Panc1 (cell line): ENCODE measurements at regions not wholly inside any gene's neighbourhood (a gene's known extent, or its start where the extent isn't known, plus 50 kb on each side); places are given as distances from the start of the nearest gene placed in this dataset.

Experiments used
- ATAC-seq: fragments of 200-7000 bp; cut with Tn5 transposase; 2 replicates; pipeline ENCODE4 v1.9.1; 2020; ENCODE audit warnings: mild to moderate bottlenecking, moderate library complexity
- BruUV-seq: library from RNA; stranded (reverse); fragments of 400-500 nt; replicated peaks from 2 replicates; lab custom pipeline; 2021; lab: Mats Ljungman, UMichigan
- CTCF ChIA-PET: fragments of 300-600 bp; sonication (Branson Sonifier 250); formaldehyde crosslinking; loops from one replicate; lab custom pipeline; 2022; ENCODE audit warnings: antibody characterized with exemption; lab: Charles Lee
- POLR2A ChIA-PET: fragments of 300-600 bp; sonication (Branson Sonifier 250); formaldehyde crosslinking; loops from one replicate; lab custom pipeline; 2022; ENCODE audit warnings: antibody characterized with exemption; lab: Charles Lee
- DNase-seq: peaks from one replicate; pipeline ENCODE4 v3.0.0-alpha.2; 2010; ENCODE audit warnings: low read depth, low spot score
- H3K27ac ChIP-seq: 2 replicates; pipeline ENCODE4 v1.5.1; 2011; ENCODE audit warnings: mild to moderate bottlenecking, low read length, inconsistent platforms
- H3K27me3 ChIP-seq: fragments of 200-500 bp; sonication (Bioruptor generic); 2 replicates; pipeline ENCODE4 v1.6.0; 2014; ENCODE audit warnings: low read length, inconsistent platforms; ENCODE audit not compliant: control insufficient read depth, insufficient read depth
- H3K36me3 ChIP-seq: fragments of 200-500 bp; sonication (Bioruptor generic); 2 replicates; pipeline ENCODE4 v1.5.1; 2014; ENCODE audit warnings: inconsistent platforms, mild to moderate bottlenecking, low read length, moderate library complexity; ENCODE audit not compliant: control insufficient read depth, insufficient read depth
- H3K4me1 ChIP-seq: 2 replicates; pipeline ENCODE4 v1.5.1; 2011; ENCODE audit warnings: inconsistent platforms, mild to moderate bottlenecking, low read length, moderate library complexity; ENCODE audit not compliant: control insufficient read depth, insufficient read depth
- H3K4me3 ChIP-seq, 2 experiments: 2 replicates each; pipeline ENCODE4 v1.5.1; 2011 to 2012; ENCODE audit warnings: low read depth in 2 of 2, low read length in 2 of 2, mild to moderate bottlenecking in 2 of 2, inconsistent platforms in 1 of 2, moderate library complexity in 1 of 2
- H3K9me3 ChIP-seq: fragments of 200-500 bp; sonication (Bioruptor generic); 2 replicates; pipeline ENCODE4 v1.5.1; 2014; ENCODE audit warnings: low read depth, mild to moderate bottlenecking, inconsistent platforms, low read length, moderate library complexity; ENCODE audit not compliant: control insufficient read depth, insufficient read depth
- POLR2AphosphoS5 ChIP-seq: IDR thresholded peaks from 2 replicates; pipeline ENCODE4 v1.6.1; 2012; ENCODE audit warnings: mild to moderate bottlenecking, low read depth, low read length, moderate library complexity
- SIN3A ChIP-seq: IDR thresholded peaks from 2 replicates; pipeline ENCODE4 v1.6.1; 2012; ENCODE audit warnings: low read depth, mild to moderate bottlenecking, low read length, moderate library complexity, borderline replicate concordance; ENCODE audit not compliant: insufficient read depth
- TCF7L2 ChIP-seq: IDR thresholded peaks from 2 replicates; pipeline ENCODE4 v1.6.1; 2011; ENCODE audit warnings: mild to moderate bottlenecking, low read depth, low read length, inconsistent platforms
- in situ Hi-C: cut with HindIII; loops from 2 replicates; pipeline ENCODE4 v1.10.0; 2016; ENCODE audit warnings: low sequenced_read_pairs, low pct_unique_long_range_greater_than_20kb
- intact Hi-C: fragments of 100-400 bp; cut with micrococcal nuclease; formaldehyde crosslinking; loops from one replicate; pipeline ENCODE4 v1.10.0; 2022; ENCODE audit not compliant: unreplicated experiment
- TF ChIP-seq, protein P1 (sequence below), 2 experiments: IDR thresholded peaks; 2 replicates each; pipeline ENCODE4 v1.6.1; 2011 to 2012; ENCODE audit warnings: low read depth in 2 of 2, control low read depth in 1 of 2, low read length in 1 of 2, mild to moderate bottlenecking in 1 of 2, moderate library complexity in 1 of 2; ENCODE audit not compliant: insufficient read depth in 1 of 2
- TF ChIP-seq, protein P2 (sequence below): fragments of 450-650 bp; IDR thresholded peaks from 2 replicates; pipeline ENCODE4 v1.5.1; 2017; ENCODE audit warnings: mild to moderate bottlenecking

DNA sequence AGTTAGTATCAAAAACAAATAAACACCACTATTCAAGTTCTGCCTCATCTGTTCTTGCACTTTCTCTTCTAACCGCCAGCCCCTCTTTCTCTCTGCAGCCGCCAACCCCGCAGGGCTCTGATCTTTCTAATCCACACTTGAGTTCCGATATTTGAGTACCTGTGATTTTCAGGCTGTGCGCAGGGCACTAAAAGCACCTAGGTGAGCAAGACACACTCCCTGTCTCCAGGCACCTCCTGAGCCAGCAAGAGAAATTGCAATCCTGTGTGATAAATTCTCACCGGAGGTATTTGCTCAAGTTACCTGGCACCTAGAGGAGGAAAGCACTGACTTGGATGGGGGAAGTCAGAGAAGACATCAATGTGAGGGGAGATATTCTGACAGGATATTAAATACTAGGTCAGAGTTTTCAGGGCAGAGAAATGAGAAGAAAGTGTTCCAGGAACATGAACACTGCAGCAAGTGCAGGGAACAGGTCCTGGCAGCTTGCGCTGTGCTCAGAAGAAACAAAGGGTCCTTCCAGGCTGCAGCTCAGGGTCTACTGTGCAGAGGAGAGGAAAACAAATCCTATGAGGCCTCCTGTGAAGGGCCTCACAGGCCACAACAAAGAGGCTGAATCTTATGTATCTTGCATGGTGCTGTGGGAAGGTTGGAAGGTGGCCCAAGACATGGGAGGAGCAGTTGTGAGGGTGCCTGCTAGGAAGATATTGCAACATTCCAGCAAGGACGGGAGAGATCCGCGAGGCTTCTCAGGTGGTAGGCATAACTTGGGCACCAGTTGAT is 568.7 kb upstream of the MGMT start:
- Histone ChIP-seq H3K27me3 (peaks cover 6% of the 10 kb centered on the region; the same call in 1 of the 2 replicates), H3K4me1 (no peaks in the 10 kb centered on the region), H3K9me3 (no peaks in the 10 kb centered on the region), H3K4me3 (no peak overlapping the region), H3K36me3 (no peaks in the 10 kb centered on the region), H3K27ac (no peak overlapping the region)
- TF ChIP-seq, protein P1, sequence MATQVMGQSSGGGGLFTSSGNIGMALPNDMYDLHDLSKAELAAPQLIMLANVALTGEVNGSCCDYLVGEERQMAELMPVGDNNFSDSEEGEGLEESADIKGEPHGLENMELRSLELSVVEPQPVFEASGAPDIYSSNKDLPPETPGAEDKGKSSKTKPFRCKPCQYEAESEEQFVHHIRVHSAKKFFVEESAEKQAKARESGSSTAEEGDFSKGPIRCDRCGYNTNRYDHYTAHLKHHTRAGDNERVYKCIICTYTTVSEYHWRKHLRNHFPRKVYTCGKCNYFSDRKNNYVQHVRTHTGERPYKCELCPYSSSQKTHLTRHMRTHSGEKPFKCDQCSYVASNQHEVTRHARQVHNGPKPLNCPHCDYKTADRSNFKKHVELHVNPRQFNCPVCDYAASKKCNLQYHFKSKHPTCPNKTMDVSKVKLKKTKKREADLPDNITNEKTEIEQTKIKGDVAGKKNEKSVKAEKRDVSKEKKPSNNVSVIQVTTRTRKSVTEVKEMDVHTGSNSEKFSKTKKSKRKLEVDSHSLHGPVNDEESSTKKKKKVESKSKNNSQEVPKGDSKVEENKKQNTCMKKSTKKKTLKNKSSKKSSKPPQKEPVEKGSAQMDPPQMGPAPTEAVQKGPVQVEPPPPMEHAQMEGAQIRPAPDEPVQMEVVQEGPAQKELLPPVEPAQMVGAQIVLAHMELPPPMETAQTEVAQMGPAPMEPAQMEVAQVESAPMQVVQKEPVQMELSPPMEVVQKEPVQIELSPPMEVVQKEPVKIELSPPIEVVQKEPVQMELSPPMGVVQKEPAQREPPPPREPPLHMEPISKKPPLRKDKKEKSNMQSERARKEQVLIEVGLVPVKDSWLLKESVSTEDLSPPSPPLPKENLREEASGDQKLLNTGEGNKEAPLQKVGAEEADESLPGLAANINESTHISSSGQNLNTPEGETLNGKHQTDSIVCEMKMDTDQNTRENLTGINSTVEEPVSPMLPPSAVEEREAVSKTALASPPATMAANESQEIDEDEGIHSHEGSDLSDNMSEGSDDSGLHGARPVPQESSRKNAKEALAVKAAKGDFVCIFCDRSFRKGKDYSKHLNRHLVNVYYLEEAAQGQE (IDR thresholded peaks at IDR 0.05; ENCODE audit: insufficient read depth in 1 of 2, low read depth in 2 of 2, low read length in 1 of 2) = no peak
- TF ChIP-seq SIN3A (no peak), POLR2AphosphoS5 (no peak), TCF7L2 (no peak)
- TF ChIP-seq, protein P2, sequence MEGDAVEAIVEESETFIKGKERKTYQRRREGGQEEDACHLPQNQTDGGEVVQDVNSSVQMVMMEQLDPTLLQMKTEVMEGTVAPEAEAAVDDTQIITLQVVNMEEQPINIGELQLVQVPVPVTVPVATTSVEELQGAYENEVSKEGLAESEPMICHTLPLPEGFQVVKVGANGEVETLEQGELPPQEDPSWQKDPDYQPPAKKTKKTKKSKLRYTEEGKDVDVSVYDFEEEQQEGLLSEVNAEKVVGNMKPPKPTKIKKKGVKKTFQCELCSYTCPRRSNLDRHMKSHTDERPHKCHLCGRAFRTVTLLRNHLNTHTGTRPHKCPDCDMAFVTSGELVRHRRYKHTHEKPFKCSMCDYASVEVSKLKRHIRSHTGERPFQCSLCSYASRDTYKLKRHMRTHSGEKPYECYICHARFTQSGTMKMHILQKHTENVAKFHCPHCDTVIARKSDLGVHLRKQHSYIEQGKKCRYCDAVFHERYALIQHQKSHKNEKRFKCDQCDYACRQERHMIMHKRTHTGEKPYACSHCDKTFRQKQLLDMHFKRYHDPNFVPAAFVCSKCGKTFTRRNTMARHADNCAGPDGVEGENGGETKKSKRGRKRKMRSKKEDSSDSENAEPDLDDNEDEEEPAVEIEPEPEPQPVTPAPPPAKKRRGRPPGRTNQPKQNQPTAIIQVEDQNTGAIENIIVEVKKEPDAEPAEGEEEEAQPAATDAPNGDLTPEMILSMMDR = no peak
- POLR2A ChIA-PET = no interaction called here
- in situ Hi-C loops (no loop called here), intact Hi-C loops (no loop called here)
- no TSS peak for BruUV-seq
- DNase-seq = no peak
- CTCF ChIA-PET = no interaction called here
- no peak for ATAC-seq

DNA sequence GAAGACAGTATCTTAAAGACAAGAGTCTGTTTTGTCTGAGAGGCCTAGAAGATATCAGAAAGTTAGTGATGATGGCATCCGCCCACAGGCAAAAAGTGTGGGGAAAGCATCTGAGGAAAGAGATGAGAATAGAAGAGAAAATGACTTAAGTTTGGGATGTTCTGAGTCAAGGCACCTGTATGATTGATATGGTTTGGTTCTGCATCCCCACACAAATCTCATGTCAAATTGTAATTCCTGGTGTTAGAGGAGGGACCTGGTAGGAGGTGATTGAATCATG is 568.2 kb upstream of the MGMT start:
- in situ Hi-C loops = no loop called here
- H3K4me3 ChIP-seq = no peak overlapping the region
- TF ChIP-seq POLR2AphosphoS5 (no peak), SIN3A (no peak), TCF7L2 (no peak)
- TF ChIP-seq, protein P1 (IDR thresholded peaks at IDR 0.05; ENCODE audit: insufficient read depth in 1 of 2, low read depth in 2 of 2, low read length in 1 of 2) = no peak
- TF ChIP-seq, protein P2 = no peak
- no peak for ATAC-seq
- H3K36me3 ChIP-seq = no peaks in the 10 kb centered on the region
- DNase-seq = no peak
- no TSS peak for BruUV-seq
- intact Hi-C loops = no loop called here
- POLR2A ChIA-PET = no interaction called here
- H3K27ac ChIP-seq = no peak overlapping the region
- CTCF ChIA-PET = no interaction called here
- H3K4me1 ChIP-seq = no peaks in the 10 kb centered on the region
- peaks cover 6% of the 10 kb centered on the region; the same call in 1 of the 2 replicates for H3K27me3 ChIP-seq
- H3K9me3 ChIP-seq = no peaks in the 10 kb centered on the region
